GM18505 (cell line): ENCODE measurements at regions not wholly inside any gene's neighbourhood (a gene's known extent, or its start where the extent isn't known, plus 50 kb on each side); places are given as distances from the start of the nearest gene placed in this dataset.
"Not testable (repeated sequence)": the region's sequence is repeated elsewhere in the genome, so short reads cannot be mapped to it uniquely, and the experiment has no call there.

ENCODE experiments used
- ATAC-seq: cut with Tn5 transposase; IDR thresholded peaks from one replicate; pipeline ENCODE4 v1.9.1; 2021; ENCODE audit not compliant: unreplicated experiment
- POLR2A ChIP-seq: IDR thresholded peaks from 4 replicates; pipeline ENCODE4 v1.6.1; 2011; ENCODE audit warnings: borderline replicate concordance; ENCODE audit not compliant: insufficient read depth, insufficient read length; ENCODE audit errors: extremely low read depth

GRCh38 chr13:86882107-86882506 is 789.1 kb upstream of the SLITRK5 start:
- no peak for ATAC-seq
- TF ChIP-seq POLR2A = no peak

DNA sequence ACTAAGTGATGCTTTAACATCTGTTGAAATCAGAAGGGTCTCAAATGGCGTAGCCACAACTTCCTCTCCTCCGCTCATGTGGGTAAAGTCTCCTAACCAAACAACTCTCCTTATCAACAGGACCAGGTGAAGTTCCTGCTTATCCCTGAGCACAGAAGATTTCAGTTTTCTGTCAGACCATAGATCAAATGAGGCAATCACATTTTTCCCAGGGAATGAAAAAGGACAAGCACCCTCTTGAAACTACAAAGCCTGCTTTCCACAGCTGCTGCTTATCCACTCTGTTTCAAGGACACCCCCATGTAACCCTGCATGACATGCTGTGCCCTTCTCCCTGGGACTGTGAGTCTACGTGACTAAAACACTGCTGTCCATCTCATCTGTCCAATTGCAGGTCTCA is 788.3 kb upstream of the SLITRK5 start:
- TF ChIP-seq POLR2A = no peak
- ATAC-seq = no peak

DNA sequence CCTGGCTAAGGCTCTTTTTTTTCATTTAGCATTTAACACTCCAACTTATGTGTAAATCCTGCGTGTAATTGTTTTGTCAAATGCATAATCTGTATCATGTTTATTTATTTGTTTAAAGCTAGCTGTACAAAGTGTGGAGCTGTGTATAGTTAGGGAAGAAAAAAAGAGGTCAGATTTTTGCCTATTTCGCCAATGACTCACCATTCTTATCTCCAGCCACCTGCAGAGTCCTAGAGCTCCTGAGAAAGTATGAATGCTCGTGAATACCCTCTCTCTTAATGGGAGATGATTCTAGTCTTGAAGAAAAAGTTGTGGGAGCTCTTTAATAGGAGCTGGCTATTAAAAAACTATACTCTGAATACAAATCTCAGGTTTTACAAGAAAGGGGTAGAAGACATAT is 778.8 kb upstream of the SLITRK5 start:
- ATAC-seq = no peak
- TF ChIP-seq POLR2A = no peak

GRCh38 chr13:86900906-86901305 is 770.3 kb upstream of the SLITRK5 start:
- TF ChIP-seq POLR2A = no peak

DNA sequence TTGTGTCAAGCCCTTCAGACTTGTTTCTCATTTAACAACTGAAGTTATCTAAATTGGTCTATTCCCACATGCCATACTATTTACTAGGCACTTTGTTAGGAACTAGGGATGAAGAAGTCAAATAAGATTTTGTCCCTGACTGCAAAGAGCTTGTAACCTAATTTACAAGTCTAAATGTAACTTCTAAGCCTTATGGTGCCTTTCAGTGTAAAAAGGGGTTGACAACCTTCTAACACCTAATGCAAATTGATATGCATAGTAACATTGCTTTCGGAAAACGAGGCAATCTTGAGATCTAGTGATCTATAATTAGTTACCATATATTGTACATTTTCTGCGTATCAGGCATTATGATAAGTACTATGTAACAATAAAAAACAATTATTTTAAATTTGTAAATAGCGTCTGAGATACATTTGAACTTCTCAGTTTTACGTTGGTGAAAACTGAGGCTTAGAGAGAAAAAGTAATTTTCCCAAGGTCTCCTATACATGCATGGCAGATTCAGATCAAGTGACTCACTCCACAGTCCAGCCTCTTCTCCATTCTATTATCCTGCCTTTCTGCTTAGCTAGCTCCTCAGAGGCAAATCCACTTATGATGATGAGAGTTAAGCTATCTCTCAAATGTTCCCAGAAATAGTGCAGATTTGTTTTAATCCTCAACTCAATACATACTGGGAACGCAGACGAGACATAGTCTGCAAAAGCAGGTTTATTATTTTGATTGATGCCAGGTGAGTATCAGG is 764.9 kb upstream of the SLITRK5 start:
- no peak for ATAC-seq
- TF ChIP-seq POLR2A = no peak

More at GRCh38 chr13:86900906-86901305, 770.3 kb upstream of the SLITRK5 start:
- no peak for ATAC-seq

GRCh38 chr13:86907156-86907555 is 764.0 kb upstream of the SLITRK5 start:
- no peak for ATAC-seq
- no peak for TF ChIP-seq POLR2A

DNA sequence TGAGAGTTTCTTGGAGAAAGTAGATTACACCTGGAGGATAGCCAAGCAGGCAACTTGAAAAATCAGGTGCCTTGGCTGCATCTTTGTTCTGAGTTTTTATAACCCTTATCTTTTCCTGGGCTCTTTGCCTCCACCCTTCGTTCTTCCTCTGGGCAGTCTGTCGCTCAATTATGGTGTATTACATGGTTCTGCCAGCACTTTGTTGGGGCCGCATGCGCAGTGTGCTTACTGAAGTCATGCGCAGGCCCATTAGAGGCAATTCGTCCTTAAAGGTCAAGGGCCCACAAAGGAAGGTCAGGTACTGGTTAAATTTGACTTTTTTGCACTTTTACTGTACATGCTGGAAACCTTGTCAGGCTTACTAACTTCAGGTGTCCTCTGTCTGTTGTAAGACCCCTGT is 761.9 kb upstream of the SLITRK5 start:
- ATAC-seq = no peak
- TF ChIP-seq POLR2A = no peak

DNA sequence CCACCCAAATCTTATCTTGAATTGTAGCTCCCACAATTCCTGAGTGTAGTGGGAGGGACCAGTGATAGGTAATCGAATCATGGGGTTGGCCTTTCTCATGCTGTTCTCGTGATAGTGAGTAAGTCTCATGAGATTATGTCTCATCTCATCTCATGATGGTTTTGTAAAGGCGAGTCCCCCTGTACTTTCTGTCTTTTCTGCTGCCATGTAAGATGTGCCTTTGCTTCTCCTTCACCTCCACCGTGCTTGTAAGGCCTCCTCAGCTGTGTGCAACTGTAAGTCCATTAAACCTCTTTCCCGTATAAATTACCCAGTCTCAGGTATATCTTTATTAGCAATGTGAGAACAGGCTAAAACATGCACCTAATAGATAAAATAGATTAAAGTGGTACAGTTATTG is 756.4 kb upstream of the SLITRK5 start:
- no peak for TF ChIP-seq POLR2A
- ATAC-seq = no peak

GRCh38 chr13:86917438-86917837 is 753.7 kb upstream of the SLITRK5 start:
- ATAC-seq = not testable (repeated sequence)

- no peak for ATAC-seq
- no peak for TF ChIP-seq POLR2A
Measured at GRCh38 chr13:86918682-86919081, 752.5 kb upstream of the SLITRK5 start.

DNA sequence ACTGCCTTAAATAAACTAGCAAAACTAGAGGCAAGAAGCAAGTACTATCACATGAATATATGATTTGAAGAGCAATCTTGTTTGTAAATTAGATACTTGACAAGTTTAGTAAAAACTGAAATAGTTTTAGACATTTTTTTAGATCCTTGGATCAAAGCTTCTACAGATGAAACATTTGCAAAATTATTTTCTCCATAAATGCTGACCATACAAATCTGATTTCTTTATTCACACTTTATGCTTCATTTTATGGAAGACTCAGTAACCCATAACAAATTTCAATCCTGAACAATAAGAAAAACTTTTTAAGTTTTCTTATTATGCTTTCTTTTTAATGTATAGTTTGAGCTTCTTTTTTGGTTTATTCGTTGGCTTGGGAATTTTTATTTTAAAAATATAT is 750.2 kb upstream of the SLITRK5 start:
- no peak for TF ChIP-seq POLR2A
- ATAC-seq = no peak

GRCh38 chr13:86922936-86923335 is 748.2 kb upstream of the SLITRK5 start:
- no peak for ATAC-seq
- TF ChIP-seq POLR2A = no peak

DNA sequence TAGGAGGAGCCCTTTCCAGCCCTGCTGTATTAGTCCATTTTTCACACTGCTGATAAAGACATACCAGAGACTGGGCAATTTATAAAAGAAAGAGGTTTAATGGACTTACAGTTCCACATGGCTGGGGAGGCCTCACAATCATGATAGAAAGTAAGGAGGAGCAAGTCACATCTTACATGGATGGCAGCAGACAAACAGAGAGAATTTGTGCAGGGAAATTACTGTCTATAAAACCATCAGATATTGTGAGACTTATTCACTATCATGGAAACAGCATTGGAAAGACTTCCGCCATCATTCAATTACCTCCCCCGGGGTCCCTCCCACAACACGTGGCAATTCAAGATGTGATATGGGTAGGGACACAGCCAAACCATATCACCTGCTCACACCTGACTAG is 744.3 kb upstream of the SLITRK5 start:
- not testable (repeated sequence) for ATAC-seq

GRCh38 chr13:86932776-86933334 is 738.3 kb upstream of the SLITRK5 start:
- ATAC-seq = no peak

GRCh38 chr13:86933676-86934075 is 737.5 kb upstream of the SLITRK5 start:
- TF ChIP-seq POLR2A = no peak
- no peak for ATAC-seq

More at GRCh38 chr13:86932776-86933334, 738.3 kb upstream of the SLITRK5 start:
- TF ChIP-seq POLR2A = no peak

DNA sequence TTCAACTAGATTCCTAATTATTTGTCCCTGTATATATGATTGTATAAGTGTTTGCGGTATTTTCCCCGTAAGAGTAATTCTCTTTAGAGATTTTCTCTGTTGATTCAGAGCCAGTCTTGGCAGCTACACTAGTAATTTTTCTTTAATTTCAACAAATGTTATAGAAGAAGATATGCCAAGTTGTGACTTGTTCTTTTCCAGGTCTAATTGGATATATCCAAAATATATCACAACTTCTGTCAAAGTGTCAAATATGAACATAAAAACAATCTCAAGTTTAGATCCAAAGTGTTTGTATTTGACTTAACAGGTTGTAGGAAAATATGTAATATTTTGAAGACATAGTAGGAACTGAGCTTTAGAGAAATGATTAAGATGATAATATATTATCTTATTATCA is 733.9 kb upstream of the SLITRK5 start:
- no peak for ATAC-seq
- no peak for TF ChIP-seq POLR2A

GRCh38 chr13:86945584-86945983 is 725.6 kb upstream of the SLITRK5 start:
- no peak for ATAC-seq
- no peak for TF ChIP-seq POLR2A
